Superior temporal gyrus (tissue), 1 donor: ENCODE measurements at regions not wholly inside any gene's neighbourhood (a gene's known extent, or its start where the extent isn't known, plus 50 kb on each side); places are given as distances from the start of the nearest gene placed in this dataset.
"Not testable (repeated sequence)": the region's sequence is repeated elsewhere in the genome, so short reads cannot be mapped to it uniquely, and the experiment has no call there.

Experiments
- DNase-seq: peaks from one replicate; pipeline ENCODE4 v3.0.0-alpha.2; 2016; ENCODE audit errors: extremely low spot score

DNA sequence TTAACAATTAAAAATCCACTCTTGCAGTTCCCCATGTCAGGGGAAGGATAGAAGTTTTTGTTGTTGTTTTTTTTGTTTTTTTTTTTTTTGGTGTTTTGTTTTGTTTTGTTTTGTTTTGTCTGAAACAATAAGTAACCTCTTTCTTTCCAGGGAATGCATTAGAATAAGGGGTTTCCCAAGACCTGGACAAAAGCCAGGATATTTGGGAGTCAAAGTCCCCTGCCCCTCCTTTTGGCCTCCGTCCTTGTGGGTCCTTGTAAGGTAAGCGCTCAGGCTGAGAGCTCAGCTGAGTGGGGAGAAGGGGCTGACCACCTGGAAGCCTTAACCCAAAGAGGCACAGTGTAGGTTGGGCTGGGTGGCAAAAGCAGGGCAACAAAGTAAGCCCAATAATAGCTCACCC lies 515.4 kb downstream of the SOX6 start:
- no peak for DNase-seq

DNA sequence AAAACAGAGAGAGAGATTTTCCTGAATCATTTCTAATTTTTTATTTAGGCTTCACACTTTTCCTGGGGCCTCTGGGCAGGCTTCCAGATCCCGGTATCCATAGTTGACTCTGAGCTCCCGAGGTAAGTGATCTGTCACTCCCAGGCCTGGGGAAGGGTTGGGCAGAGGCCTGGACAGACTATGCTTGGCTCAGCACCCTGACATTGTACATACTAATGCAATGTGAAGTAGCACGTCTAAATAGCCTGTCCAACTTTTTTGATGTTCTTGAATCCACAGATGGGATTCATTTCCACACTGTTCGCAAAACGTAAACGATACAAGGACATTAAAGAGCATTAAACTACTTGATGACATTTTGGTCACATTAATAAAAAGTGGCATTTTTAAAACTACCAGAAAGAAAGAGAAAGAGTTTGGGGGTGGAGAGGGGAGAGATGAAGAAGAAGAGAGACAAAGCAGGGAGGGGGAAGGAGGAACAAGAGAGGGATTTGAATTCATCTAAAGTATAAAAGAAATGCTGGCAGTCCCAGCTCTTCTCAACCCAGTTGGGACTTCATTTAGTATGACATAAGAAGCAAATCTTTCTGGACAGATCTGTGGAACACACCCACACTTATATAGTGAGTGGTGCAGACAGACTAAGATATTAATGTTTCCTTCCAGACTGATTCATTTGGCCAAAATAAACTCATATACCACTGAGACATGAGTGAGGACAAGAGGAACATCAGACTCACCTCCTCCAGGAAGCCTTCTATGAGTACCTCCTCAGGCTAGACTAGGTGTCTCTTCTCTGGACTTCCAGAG lies 514.2 kb downstream of the SOX6 start:
- DNase-seq, result no peak

GRCh38 chr11:15843309-15843872 lies 513.0 kb downstream of the SOX6 start:
- DNase-seq, result peak; percentile 82

DNA sequence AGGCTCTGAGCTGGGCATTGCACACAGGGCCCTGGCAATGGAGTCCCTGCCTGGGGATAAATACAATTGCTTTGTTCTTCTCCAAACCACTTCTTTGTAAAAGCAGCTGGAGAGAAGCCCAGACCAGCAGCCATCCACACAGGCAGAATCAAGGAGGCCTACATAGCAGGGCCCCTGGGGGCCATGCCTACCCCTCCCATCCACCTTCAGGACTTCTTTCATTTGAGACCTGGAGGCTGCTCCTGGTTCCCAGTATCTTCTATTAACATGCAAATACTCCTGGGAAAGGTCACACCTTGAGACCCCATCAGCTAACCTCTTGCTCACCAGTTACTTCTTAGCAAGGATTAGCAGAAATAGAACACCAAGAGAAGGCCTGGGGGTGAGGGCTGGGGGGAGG lies 511.1 kb downstream of the SOX6 start:
- DNase-seq, result peak; percentile 85

DNA sequence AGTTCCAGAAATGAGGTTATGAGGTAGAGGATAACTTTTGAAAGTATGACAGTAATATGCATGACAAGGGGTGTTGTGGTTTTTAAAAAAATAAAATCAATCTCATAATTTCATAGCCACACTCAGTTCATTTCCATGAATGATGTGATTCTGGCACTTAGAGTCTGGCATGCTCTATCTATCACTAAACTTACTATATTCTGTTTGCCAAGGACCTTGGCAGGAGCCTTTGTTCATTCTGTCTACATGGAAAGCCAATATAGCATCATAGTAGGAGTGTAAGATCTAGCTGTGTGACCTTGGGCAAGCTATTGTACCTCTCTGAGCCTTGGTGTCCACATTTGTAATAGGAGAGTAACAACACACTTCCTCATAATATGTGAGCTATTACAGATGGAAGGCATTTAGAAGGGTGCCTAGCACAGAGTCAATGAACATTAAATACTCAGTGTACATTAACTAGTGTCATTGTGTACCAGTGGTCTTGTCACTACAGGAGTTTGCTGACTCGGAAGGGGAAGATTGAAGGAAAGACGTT lies 507.6 kb downstream of the SOX6 start:
- DNase-seq, result no peak

DNA sequence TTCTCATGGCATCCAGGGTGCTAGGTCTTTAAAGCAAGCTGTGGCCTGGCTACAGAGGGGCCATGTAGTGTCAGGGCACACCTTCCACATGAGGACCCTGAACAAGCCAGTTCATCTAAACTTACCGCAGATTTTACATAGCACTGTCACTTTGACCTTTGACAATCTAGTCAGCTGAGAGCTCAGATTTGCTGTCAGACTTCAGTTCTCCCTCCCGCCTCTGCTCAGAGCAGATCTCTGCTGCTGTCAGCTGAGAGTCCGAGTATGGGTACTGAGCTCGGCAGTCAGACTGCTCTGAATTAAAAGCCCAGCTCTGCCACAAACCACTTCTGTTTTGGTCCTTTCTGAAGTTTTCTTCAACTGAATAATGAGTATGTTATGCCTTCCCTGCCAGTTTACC lies 507.1 kb downstream of the SOX6 start:
- no peak for DNase-seq

GRCh38 chr11:15850335-15850734 lies 506.0 kb downstream of the SOX6 start:
- not testable (repeated sequence) for DNase-seq

DNA sequence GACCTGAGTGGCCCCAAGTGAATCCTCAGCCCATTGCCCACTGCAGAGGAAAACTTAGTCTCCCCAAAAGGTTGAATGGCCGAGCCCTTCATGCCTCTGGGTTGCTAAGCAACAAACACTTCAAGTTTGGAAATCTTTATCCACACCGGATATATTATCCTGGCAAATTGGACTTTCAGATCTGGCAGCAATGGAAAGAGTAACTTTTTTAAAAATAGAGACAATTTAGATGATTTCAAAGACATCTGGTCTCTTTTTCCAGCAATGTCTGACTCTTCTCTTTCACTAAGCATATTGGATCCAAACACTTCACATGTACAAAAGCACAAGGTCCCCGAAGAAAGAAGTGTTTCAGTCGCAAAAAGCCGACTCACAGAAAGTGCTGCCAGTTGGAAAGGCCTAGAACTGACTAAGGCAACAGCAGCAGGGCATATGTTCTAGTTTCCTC lies 505.3 kb downstream of the SOX6 start:
- peak; percentile 67 for DNase-seq

GRCh38 chr11:15852179-15852578 lies 504.2 kb downstream of the SOX6 start:
- no peak for DNase-seq

DNA sequence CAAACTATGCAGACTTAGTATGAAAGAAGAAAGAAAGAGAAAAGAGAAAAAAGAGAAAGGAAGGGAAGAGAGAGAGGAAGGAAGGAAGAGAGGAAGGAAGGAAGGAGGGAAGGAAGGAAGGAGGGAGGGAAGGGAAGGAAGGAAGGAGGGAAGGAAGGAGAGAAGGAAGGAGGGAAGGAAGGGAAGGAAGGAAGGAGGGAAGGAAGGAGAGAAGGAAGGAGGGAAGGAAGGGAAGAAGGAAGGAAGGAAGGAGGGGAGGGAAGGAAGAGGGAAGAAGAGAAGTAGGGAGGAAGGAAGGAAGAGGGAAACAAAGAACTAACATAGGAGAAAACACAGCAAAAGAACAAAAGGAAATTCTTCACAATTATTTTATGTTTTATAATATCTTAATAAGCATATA lies 502.1 kb downstream of the SOX6 start:
- DNase-seq, result no peak

DNA sequence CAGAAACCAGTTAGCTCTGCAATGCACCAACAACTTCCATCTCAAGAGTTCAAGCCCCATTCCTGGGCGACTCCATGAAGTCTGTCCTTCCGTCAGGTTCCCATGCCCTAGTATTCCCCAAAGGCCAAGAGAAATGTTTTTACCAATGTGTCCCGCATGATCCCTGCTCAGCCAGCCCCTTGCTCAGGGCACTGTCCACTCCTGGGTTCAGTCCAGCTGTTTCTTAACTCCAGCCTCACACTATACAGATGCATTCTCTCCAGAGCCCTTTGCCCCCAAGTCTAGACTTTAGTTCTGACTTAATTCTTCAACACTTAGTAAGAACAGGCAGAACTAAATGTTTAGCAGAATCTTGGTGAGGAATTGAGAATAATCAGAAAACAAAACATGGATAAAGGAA lies 497.5 kb downstream of the SOX6 start:
- DNase-seq, result no peak

DNA sequence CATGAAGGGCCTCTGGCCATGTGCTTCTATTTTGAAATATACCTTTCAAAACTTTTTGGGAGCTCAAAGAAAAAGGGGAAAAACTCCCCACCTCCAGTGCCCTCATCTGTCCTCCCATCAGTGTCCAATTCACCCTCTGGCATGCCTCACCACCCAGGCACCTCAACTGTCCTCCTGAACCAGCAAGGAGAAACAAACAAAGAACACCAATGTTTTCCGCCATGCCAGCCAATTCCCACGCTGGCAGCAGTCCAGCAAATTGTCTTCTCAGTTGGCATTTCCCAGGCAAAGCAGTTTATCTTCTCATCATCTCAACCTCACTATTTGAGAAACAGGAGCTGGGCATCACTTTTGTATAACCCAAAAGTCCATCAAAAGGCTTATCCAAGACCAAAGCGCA lies 496.9 kb downstream of the SOX6 start:
- DNase-seq, result no peak

GRCh38 chr11:15861256-15861655 lies 495.1 kb downstream of the SOX6 start:
- DNase-seq, result no peak

GRCh38 chr11:15863411-15863810 lies 492.9 kb downstream of the SOX6 start:
- no peak for DNase-seq

DNA sequence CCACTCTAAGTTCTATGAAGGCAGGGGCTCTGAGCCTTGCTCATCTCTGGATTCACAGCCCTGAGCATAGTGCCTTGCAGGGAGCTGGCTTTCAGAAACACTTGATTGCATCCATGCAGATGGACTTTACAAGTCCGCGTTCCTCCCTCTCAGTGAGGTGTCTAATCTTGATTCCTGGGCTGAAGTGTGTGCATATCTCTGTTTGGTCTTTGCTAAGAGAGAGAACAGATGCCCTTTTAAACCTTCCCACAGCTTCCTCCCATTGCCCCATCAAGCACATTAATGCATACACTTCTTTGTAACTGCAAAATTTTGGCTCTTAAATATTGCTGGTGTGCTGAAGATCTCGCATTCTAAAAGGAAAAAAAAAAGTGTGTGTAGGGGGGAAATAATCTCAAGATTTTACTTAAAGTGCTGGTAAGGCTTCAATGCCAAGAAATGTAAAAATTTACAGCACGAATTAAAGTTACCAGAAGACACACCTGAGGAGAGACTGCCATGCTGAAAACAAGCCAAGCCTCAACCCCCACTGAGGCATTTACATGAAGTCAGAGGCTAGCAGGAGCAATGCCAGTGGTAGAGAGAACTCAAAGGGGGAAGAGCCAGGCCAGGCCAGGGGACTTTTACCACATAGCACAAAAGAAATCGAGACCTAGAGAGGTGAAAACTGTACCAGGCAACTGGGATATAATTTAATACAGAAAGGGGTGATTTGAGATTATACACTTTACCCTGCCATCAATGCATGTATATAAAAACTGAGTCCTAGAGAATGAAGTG lies 492.1 kb downstream of the SOX6 start:
- DNase-seq, result no peak

DNA sequence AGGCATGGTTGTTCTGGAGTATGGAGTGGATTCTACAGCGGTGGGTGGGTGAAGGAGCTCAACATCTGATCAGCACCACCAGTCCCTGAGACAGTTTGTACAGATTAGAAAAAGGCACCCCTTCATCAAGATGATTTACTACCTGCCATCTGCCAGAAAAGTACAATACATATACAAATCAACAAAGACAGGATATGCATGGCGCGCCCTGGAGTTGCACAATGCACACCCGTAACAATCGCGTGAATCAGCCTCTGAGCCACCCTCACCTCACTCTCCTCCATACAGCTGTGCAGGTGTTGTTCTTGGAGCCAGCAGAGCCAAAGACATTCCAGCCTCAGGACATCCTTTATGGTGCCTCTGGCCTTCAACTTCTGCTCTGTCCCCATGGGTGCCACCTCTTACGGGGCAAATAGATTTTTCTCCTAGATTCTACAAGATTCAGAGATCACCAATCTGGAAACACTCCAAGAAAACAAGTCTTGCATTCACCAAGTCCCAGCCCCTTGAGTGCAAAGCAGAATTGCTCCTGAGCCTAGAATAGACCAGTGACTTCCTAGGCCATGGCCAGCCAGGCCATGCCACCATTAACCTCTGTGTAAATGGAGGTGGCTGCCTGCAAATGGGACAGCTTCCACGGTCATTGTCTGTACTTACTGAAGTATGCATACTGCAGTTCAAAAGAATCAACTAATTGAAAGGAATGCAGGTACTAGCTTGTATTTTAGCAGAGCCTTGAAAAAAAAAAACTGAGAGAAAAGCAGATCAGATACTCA lies 490.9 kb downstream of the SOX6 start:
- no peak for DNase-seq

DNA sequence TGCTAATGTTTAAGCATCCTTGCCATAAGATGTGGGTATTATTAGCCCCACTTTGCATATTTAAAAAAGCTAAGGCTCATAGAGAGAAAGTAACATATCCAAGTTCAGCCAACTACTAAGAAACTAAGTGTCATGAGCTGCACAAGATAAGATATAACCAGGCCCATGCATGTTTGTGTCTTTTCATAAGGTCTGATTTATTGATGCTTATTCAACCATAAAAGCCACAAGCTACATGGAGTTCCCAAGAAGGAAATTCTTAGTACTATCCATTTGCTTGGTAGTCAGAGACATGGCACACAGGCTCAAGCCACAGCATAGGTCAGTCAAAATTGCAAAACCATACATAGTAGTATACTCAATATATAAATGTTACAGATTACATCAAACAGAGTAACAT lies 488.5 kb downstream of the SOX6 start:
- DNase-seq, result no peak

- no peak for DNase-seq
Observed at GRCh38 chr11:15870911-15871310, 485.4 kb downstream of the SOX6 start.

- no peak for DNase-seq
Observed at GRCh38 chr11:15871904-15872626, 484.3 kb downstream of the SOX6 start.

GRCh38 chr11:15873501-15873900 lies 482.8 kb downstream of the SOX6 start:
- no peak for DNase-seq

- DNase-seq, result no peak
Observed at GRCh38 chr11:15874704-15875103, 481.6 kb downstream of the SOX6 start.
